HG03139 (cell line): ENCODE measurements at regions not wholly inside any gene's neighbourhood (a gene's known extent, or its start where the extent isn't known, plus 50 kb on each side); places are given as distances from the start of the nearest gene placed in this dataset.

Experiments
- ATAC-seq: cut with Tn5 transposase; IDR thresholded peaks from one replicate; pipeline ENCODE4 v1.9.1; 2021; ENCODE audit not compliant: unreplicated experiment

- ATAC-seq: no peak
These were observed 230.8 kb upstream of the CST7 start for GRCh38 chr20:24718277-24718676.

- no peak for ATAC-seq
These were observed 230.4 kb upstream of the CST7 start for GRCh38 chr20:24718696-24719095.

GRCh38 chr20:24720957-24721356, 228.1 kb upstream of the CST7 start:
- ATAC-seq: no peak

- ATAC-seq: no peak
These were observed 227.0 kb upstream of the CST7 start for GRCh38 chr20:24721891-24722568.

GRCh38 chr20:24722586-24722985, 226.5 kb upstream of the CST7 start:
- ATAC-seq: no peak

- no peak for ATAC-seq
These were observed 225.9 kb upstream of the CST7 start for GRCh38 chr20:24723186-24723585.

- ATAC-seq: no peak
These were observed 225.3 kb upstream of the CST7 start for GRCh38 chr20:24723647-24724352.

GRCh38 chr20:24724982-24725533, 224.0 kb upstream of the CST7 start:
- ATAC-seq: no peak

GRCh38 chr20:24727795-24728194, 221.3 kb upstream of the CST7 start:
- ATAC-seq: no peak

GRCh38 chr20:24729896-24730605, 219.0 kb upstream of the CST7 start:
- ATAC-seq: no peak

GRCh38 chr20:24730750-24731149, 218.3 kb upstream of the CST7 start:
- ATAC-seq: no peak

GRCh38 chr20:24731312-24731711, 217.8 kb upstream of the CST7 start:
- ATAC-seq: no peak

- no peak for ATAC-seq
These were observed 217.0 kb upstream of the CST7 start for GRCh38 chr20:24732076-24732475.

GRCh38 chr20:24732599-24732998, 216.5 kb upstream of the CST7 start:
- no peak for ATAC-seq

- no peak for ATAC-seq
These were observed 215.7 kb upstream of the CST7 start for GRCh38 chr20:24733416-24733815.

GRCh38 chr20:24734139-24734538, 214.9 kb upstream of the CST7 start:
- no peak for ATAC-seq

GRCh38 chr20:24735263-24735662, 213.8 kb upstream of the CST7 start:
- ATAC-seq: no peak

GRCh38 chr20:24736131-24736843, 212.8 kb upstream of the CST7 start:
- no peak for ATAC-seq

- no peak for ATAC-seq
These were observed 212.2 kb upstream of the CST7 start for GRCh38 chr20:24736844-24737211.

GRCh38 chr20:24737212-24737850, 211.7 kb upstream of the CST7 start:
- no peak for ATAC-seq
